CD4-positive, alpha-beta T cell (primary cell): ENCODE measurements at regions not wholly inside any gene's neighbourhood (a gene's known extent, or its start where the extent isn't known, plus 50 kb on each side); places are given as distances from the start of the nearest gene placed in this dataset.

Experiments used
- ATAC-seq: fragments of 200-7000 bp; cut with Tn5 transposase; one replicate; pipeline ENCODE4 v1.10.0; 2022; ENCODE audit warnings: mild to moderate bottlenecking; ENCODE audit not compliant: poor library complexity
- CTCF ChIA-PET: fragments of 350-600 bp; sonication (Branson Sonifier 250); formaldehyde crosslinking; loops from one replicate; lab custom pipeline; 2021; ENCODE audit warnings: antibody characterized with exemption, inconsistent platforms; lab: Charles Lee
- POLR2A ChIA-PET: fragments of 350-600 bp; sonication (Branson Sonifier 250); formaldehyde crosslinking; loops from one replicate; lab custom pipeline; 2021; ENCODE audit warnings: antibody characterized with exemption, inconsistent platforms; lab: Charles Lee
- DNase-seq, 14 experiments: peaks; one replicate each; pipeline ENCODE4 v3.0.0-alpha.2; 2013 to 2020; ENCODE audit warnings: mixed read lengths in 2 of 14
- H3K27ac ChIP-seq, 2 donors: one replicate each; pipeline versions ENCODE4 v1.5.1 to v1.7.0; 2013; ENCODE audit warnings: low read length in 2 of 2, low read depth in 1 of 2, mild to moderate bottlenecking in 1 of 2
- H3K27me3 ChIP-seq, 2 experiments: 1 replicate in 1 of 2; 2 replicates in 1 of 2; pipeline versions ENCODE4 v1.6.1 to v1.7.0; 2013; ENCODE audit warnings: low read length in 2 of 2, control low read depth in 1 of 2, mild to moderate bottlenecking in 1 of 2, moderate library complexity in 1 of 2; ENCODE audit not compliant: insufficient read depth in 2 of 2, control insufficient read depth in 1 of 2
- H3K36me3 ChIP-seq: one replicate; pipeline ENCODE4 v1.6.1; 2013; ENCODE audit warnings: low read length, control low read depth; ENCODE audit not compliant: insufficient read depth
- H3K4me1 ChIP-seq: one replicate; pipeline ENCODE4 v1.6.1; 2013; ENCODE audit warnings: low read length, control low read depth; ENCODE audit not compliant: insufficient read depth
- H3K4me3 ChIP-seq: one replicate; pipeline ENCODE4 v1.5.1; 2013; ENCODE audit warnings: mild to moderate bottlenecking, low read length, moderate library complexity
- H3K9me3 ChIP-seq, 2 experiments: 1 replicate in 1 of 2; 2 replicates in 1 of 2; pipeline versions ENCODE4 v1.6.1 to v1.7.0; 2013; ENCODE audit warnings: low read length in 2 of 2, mild to moderate bottlenecking in 2 of 2, control low read depth in 1 of 2, moderate library complexity in 1 of 2; ENCODE audit not compliant: control insufficient read depth in 1 of 2, insufficient read depth in 1 of 2
- H3K27ac Mint-ChIP-seq: one replicate; pipeline ENCODE4 v1.8.0; 2020; ENCODE audit warnings: mixed read lengths
- H3K27me3 Mint-ChIP-seq: one replicate; pipeline ENCODE4 v1.8.0; 2021; ENCODE audit warnings: mixed read lengths
- H3K36me3 Mint-ChIP-seq: one replicate; pipeline ENCODE4 v1.8.0; 2021; ENCODE audit warnings: low read depth, mixed read lengths
- H3K4me1 Mint-ChIP-seq: one replicate; pipeline ENCODE4 v1.8.0; 2021; ENCODE audit warnings: low read depth, mixed read lengths
- H3K4me3 Mint-ChIP-seq: one replicate; pipeline ENCODE4 v1.8.0; 2020; ENCODE audit warnings: mild to moderate bottlenecking, mixed read lengths
- H3K9me3 Mint-ChIP-seq: one replicate; pipeline ENCODE4 v1.8.0; 2020; ENCODE audit warnings: mixed read lengths
- CTCF ChIP-seq: fragments of 200-600 bp; IDR thresholded peaks from one replicate; pipeline ENCODE4 v1.8.0; 2022; ENCODE audit warnings: antibody characterized with exemption, mild to moderate bottlenecking
- intact Hi-C, 2 experiments: fragments of 100-400 bp; cut with DNase I in 1 of 2; cut with micrococcal nuclease in 1 of 2; formaldehyde crosslinking; loops; one replicate each; pipeline versions ENCODE4 v1.15.1 to v1.9.0; 2023 to 2025; cut with DNase I, micrococcal nuclease

DNA sequence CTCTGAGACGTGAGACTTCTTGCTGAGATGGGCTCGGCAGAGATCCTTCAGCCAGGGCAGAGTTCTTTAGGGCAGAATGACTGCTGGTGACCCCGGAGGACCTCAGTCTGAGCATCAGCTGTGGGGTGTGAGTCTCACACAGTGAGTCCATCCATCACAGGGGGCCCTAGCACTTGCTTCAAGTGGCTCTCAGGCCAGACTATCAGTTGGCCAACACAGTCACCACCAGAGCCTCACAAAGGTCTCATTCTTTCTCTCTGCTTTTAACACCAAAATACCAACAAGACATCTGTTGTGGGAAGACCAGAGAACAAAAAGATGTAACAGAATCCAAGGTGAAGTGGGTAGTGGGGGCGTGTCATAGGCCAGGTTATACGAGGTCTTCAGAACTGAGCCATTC, 345.6 kb upstream of the NRP1 start:
- ATAC-seq: no peak
- Mint-ChIP-seq H3K27me3 (peaks cover 7% of the 10 kb centered on the region), H3K4me1 (no peaks in the 10 kb centered on the region), H3K36me3 (no peaks in the 10 kb centered on the region), H3K4me3 (no peak overlapping the region), H3K27ac (no peak overlapping the region), H3K9me3 (no peaks in the 10 kb centered on the region)
- H3K4me1 ChIP-seq: no peaks in the 10 kb centered on the region
- POLR2A ChIA-PET: no interaction called here
- no peak overlapping the region for H3K4me3 ChIP-seq
- no peak for TF ChIP-seq CTCF
- no peak overlapping the region for H3K27ac ChIP-seq
- intact Hi-C loops: no loop called here
- DNase-seq: no peak
- no peaks in the 10 kb centered on the region for H3K9me3 ChIP-seq
- no peaks in the 10 kb centered on the region for H3K36me3 ChIP-seq
- H3K27me3 ChIP-seq: no peaks in the 10 kb centered on the region
- CTCF ChIA-PET: no interaction called here

GRCh38 chr10:33676606-33677339, 342.3 kb upstream of the NRP1 start:
- no peak overlapping the region for H3K27ac Mint-ChIP-seq
- CTCF ChIA-PET: no interaction called here
- H3K9me3 Mint-ChIP-seq: no peaks in the 10 kb centered on the region
- no peaks in the 10 kb centered on the region for H3K36me3 Mint-ChIP-seq
- no peaks in the 10 kb centered on the region for H3K27me3 ChIP-seq
- no peak overlapping the region for H3K4me3 ChIP-seq
- DNase-seq (no peak), ATAC-seq (no peak)
- peaks cover 7% of the 10 kb centered on the region for H3K27me3 Mint-ChIP-seq
- no peak overlapping the region for H3K27ac ChIP-seq
- no peaks in the 10 kb centered on the region for H3K4me1 ChIP-seq
- intact Hi-C loops: no loop called here
- no peaks in the 10 kb centered on the region for H3K36me3 ChIP-seq
- H3K4me3 Mint-ChIP-seq: no peak overlapping the region
- no peak for TF ChIP-seq CTCF
- POLR2A ChIA-PET: no interaction called here
- H3K4me1 Mint-ChIP-seq: no peaks in the 10 kb centered on the region
- no peaks in the 10 kb centered on the region for H3K9me3 ChIP-seq

DNA sequence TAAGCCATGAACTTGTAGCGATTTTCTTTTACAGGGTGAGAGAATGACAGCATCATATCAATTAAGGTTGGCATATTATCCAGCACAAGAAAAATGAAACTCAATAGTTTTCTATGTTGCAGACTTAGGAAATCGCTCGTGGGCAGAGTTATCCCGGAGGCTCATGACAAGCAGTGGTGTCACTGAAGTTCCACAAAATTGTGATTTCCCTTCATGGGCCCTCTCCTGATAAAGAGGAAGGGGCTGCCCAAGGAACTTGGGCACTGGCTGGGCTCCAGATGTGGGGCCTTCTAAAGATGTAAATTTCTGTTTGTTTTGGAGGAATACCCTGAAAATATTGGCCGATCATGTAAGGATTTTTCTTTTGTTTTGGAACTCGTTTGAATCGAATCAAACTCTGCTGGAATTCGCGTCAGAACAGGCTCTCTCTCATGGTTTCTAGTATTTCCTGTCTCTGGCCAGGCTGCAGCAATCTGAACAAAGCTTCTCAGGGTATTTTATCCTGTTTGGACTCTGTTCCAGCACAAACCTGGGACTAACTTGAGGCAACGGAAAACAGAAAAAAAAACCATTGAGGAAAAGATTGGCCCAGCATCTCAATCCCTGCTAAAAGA, 340.6 kb upstream of the NRP1 start:
- Histone ChIP-seq H3K9me3 (no peaks in the 10 kb centered on the region), H3K27me3 (no peaks in the 10 kb centered on the region), H3K4me1 (no peaks in the 10 kb centered on the region), H3K36me3 (no peaks in the 10 kb centered on the region), H3K4me3 (no peak overlapping the region), H3K27ac (no peak overlapping the region)
- Mint-ChIP-seq H3K4me1 (no peaks in the 10 kb centered on the region), H3K27ac (no peak overlapping the region), H3K4me3 (no peak overlapping the region), H3K27me3 (peaks cover 7% of the 10 kb centered on the region), H3K9me3 (no peaks in the 10 kb centered on the region), H3K36me3 (no peaks in the 10 kb centered on the region)
- ChIA-PET CTCF (interaction anchor here (0.6 kb wide), 1 partner anchor 22 kb away, joined by 3 read pairs; no protein-coding TSS in a partner anchor), POLR2A (interaction anchor here (0.6 kb wide), 1 partner anchor 41 kb away, joined by 3 read pairs; no protein-coding TSS in a partner anchor)
- DNase-seq (no peak), ATAC-seq (no peak)
- intact Hi-C loops: no loop called here
- TF ChIP-seq CTCF: no peak
